ENCODE measurements at regions not wholly inside any gene's neighbourhood (a gene's known extent, or its start where the extent isn't known, plus 50 kb on each side); places are given as distances from the start of the nearest gene placed in this dataset.

- Mint-ChIP-seq H3K9me3 (ENCODE audit: unreplicated experiment) (no peaks in the 10 kb centered on the region), H3K36me3 (ENCODE audit: unreplicated experiment) (no peaks in the 10 kb centered on the region), H3K4me3 (ENCODE audit: unreplicated experiment) (no peak overlapping the region), H3K27ac (ENCODE audit: unreplicated experiment) (no peak overlapping the region), H3K27me3 (ENCODE audit: unreplicated experiment) (no peaks in the 10 kb centered on the region), H3K4me1 (ENCODE audit: unreplicated experiment) (no peaks in the 10 kb centered on the region)
- TF ChIP-seq, protein P1, sequence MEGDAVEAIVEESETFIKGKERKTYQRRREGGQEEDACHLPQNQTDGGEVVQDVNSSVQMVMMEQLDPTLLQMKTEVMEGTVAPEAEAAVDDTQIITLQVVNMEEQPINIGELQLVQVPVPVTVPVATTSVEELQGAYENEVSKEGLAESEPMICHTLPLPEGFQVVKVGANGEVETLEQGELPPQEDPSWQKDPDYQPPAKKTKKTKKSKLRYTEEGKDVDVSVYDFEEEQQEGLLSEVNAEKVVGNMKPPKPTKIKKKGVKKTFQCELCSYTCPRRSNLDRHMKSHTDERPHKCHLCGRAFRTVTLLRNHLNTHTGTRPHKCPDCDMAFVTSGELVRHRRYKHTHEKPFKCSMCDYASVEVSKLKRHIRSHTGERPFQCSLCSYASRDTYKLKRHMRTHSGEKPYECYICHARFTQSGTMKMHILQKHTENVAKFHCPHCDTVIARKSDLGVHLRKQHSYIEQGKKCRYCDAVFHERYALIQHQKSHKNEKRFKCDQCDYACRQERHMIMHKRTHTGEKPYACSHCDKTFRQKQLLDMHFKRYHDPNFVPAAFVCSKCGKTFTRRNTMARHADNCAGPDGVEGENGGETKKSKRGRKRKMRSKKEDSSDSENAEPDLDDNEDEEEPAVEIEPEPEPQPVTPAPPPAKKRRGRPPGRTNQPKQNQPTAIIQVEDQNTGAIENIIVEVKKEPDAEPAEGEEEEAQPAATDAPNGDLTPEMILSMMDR (IDR thresholded peaks at IDR 0.05), result no peak
- DNase-seq (ENCODE audit: extremely low spot score, unreplicated experiment), result no peak
Observed at GRCh38 chr14:27075503-27075902, 477.7 kb upstream of the NOVA1 start.

DNA sequence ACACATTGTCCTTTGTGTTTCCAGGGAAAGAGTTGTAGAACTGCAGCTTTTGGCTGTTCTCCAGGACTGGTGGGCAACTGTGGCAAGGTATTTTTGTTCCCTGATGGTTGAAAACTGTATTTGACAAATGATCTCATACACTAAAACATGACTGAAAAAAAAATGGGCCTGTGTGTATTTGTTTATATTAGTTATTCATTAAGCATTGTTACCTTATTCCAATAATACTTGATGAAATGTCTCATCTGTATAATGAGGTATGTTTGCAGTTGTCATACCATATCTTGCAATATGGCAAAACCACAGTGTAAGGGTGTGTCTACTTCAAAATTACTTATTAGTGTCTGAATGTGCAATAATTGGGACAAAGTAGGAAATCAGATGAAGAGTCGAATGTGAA lies 479.4 kb upstream of the NOVA1 start:
- Mint-ChIP-seq H3K36me3 (ENCODE audit: unreplicated experiment) (no peaks in the 10 kb centered on the region), H3K27me3 (ENCODE audit: unreplicated experiment) (no peaks in the 10 kb centered on the region), H3K4me1 (ENCODE audit: unreplicated experiment) (no peaks in the 10 kb centered on the region), H3K27ac (ENCODE audit: unreplicated experiment) (no peak overlapping the region), H3K9me3 (ENCODE audit: unreplicated experiment) (no peaks in the 10 kb centered on the region), H3K4me3 (ENCODE audit: unreplicated experiment) (no peak overlapping the region)
- no peak for DNase-seq (ENCODE audit: extremely low spot score, unreplicated experiment)
- TF ChIP-seq, protein P1 (IDR thresholded peaks at IDR 0.05), result no peak

DNA sequence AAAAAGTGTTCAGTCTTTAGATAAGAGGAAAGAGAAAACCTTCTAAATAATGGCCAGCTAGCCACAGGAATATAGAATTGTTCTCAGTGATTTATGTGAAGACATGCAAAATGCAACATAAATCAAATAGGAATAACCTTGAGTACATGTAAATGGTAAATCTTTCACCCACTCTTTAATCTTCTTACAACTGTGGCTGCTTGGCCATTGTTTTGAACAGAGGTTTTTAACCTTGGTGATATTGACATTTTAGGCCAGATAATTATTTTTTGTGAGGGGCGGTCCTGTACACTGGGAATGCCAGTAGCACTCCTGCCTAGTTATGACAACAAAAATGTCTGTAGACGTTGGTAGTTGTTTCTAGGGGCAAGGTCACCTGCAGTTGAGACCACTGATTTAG lies 479.9 kb upstream of the NOVA1 start:
- H3K9me3 Mint-ChIP-seq (ENCODE audit: unreplicated experiment), result peaks cover 4% of the 10 kb centered on the region
- no peaks in the 10 kb centered on the region for H3K36me3 Mint-ChIP-seq (ENCODE audit: unreplicated experiment)
- no peaks in the 10 kb centered on the region for H3K27me3 Mint-ChIP-seq (ENCODE audit: unreplicated experiment)
- TF ChIP-seq, protein P1 (IDR thresholded peaks at IDR 0.05), result no peak
- H3K27ac Mint-ChIP-seq (ENCODE audit: unreplicated experiment), result no peak overlapping the region
- no peak for DNase-seq (ENCODE audit: extremely low spot score, unreplicated experiment)
- H3K4me1 Mint-ChIP-seq (ENCODE audit: unreplicated experiment), result no peaks in the 10 kb centered on the region
- H3K4me3 Mint-ChIP-seq (ENCODE audit: unreplicated experiment), result no peak overlapping the region

DNA sequence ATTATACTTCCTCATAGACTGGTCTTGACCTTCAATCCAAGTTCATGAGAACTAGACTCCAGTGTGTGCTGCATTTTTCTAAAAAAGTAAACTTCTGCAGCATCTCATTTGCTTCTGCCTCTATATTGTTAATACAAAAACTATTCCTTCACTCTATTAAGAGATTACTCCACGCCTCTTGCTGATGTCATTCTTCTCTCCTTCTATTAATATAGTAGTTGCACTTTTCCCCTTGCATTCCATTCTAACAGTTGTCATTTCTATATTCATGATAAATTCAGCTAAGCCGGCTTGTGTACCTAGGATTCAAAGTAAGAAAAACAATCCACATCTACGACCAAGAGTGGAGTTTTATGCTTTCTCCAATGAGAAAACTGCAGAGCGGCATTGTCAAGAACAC lies 480.4 kb upstream of the NOVA1 start:
- H3K4me1 Mint-ChIP-seq (ENCODE audit: unreplicated experiment), result no peaks in the 10 kb centered on the region

GRCh38 chr14:27079716-27080115 lies 481.9 kb upstream of the NOVA1 start:
- Mint-ChIP-seq H3K36me3 (ENCODE audit: unreplicated experiment) (no peaks in the 10 kb centered on the region), H3K4me1 (ENCODE audit: unreplicated experiment) (no peaks in the 10 kb centered on the region), H3K9me3 (ENCODE audit: unreplicated experiment) (peaks cover 4% of the 10 kb centered on the region), H3K27ac (ENCODE audit: unreplicated experiment) (no peak overlapping the region), H3K27me3 (ENCODE audit: unreplicated experiment) (no peaks in the 10 kb centered on the region), H3K4me3 (ENCODE audit: unreplicated experiment) (no peak overlapping the region)
- TF ChIP-seq, protein P1 (IDR thresholded peaks at IDR 0.05), result no peak
- no peak for DNase-seq (ENCODE audit: extremely low spot score, unreplicated experiment)

More for the DNA sequence above, 480.4 kb upstream of the NOVA1 start:
- DNase-seq (ENCODE audit: extremely low spot score, unreplicated experiment), result no peak
- Mint-ChIP-seq H3K36me3 (ENCODE audit: unreplicated experiment) (no peaks in the 10 kb centered on the region), H3K27me3 (ENCODE audit: unreplicated experiment) (no peaks in the 10 kb centered on the region), H3K4me3 (ENCODE audit: unreplicated experiment) (no peak overlapping the region), H3K27ac (ENCODE audit: unreplicated experiment) (no peak overlapping the region), H3K9me3 (ENCODE audit: unreplicated experiment) (peaks cover 4% of the 10 kb centered on the region)
- TF ChIP-seq, protein P1 (IDR thresholded peaks at IDR 0.05), result no peak

All from osteocyte (in vitro differentiated cells).